Osteocyte (in vitro differentiated cells): ENCODE measurements at regions not wholly inside any gene's neighbourhood (a gene's known extent, or its start where the extent isn't known, plus 50 kb on each side); places are given as distances from the start of the nearest gene placed in this dataset.
"Not testable (repeated sequence)": the region's sequence is repeated elsewhere in the genome, so short reads cannot be mapped to it uniquely, and the experiment has no call there.

ENCODE experiments used
- DNase-seq: peaks from one replicate; pipeline ENCODE4 v3.0.0; 2021; ENCODE audit warnings: mixed read lengths; ENCODE audit not compliant: unreplicated experiment; ENCODE audit errors: extremely low spot score
- H3K27ac Mint-ChIP-seq: one replicate; pipeline ENCODE4 v1.8.0; 2021; ENCODE audit warnings: mild to moderate bottlenecking, mixed read lengths; ENCODE audit not compliant: unreplicated experiment
- H3K27me3 Mint-ChIP-seq: one replicate; pipeline ENCODE4 v1.8.0; 2021; ENCODE audit warnings: mixed read lengths; ENCODE audit not compliant: unreplicated experiment
- H3K36me3 Mint-ChIP-seq: one replicate; pipeline ENCODE4 v1.8.0; 2021; ENCODE audit warnings: mixed read lengths; ENCODE audit not compliant: unreplicated experiment
- H3K4me1 Mint-ChIP-seq: one replicate; pipeline ENCODE4 v1.8.0; 2021; ENCODE audit warnings: mixed read lengths; ENCODE audit not compliant: unreplicated experiment
- H3K4me3 Mint-ChIP-seq: one replicate; pipeline ENCODE4 v1.8.0; 2021; ENCODE audit warnings: mild to moderate bottlenecking, moderate library complexity, mixed read lengths; ENCODE audit not compliant: unreplicated experiment
- H3K9me3 Mint-ChIP-seq: one replicate; pipeline ENCODE4 v1.8.0; 2021; ENCODE audit warnings: mixed read lengths; ENCODE audit not compliant: unreplicated experiment
- CTCF ChIP-seq: fragments of 200-600 bp; sonication (generic); IDR thresholded peaks from 2 replicates; pipeline ENCODE4 v1.5.0; 2021; ENCODE audit warnings: antibody characterized with exemption, mild to moderate bottlenecking, moderate library complexity

- H3K36me3 Mint-ChIP-seq, result no peaks in the 10 kb centered on the region
- H3K4me3 Mint-ChIP-seq, result no peak overlapping the region
- TF ChIP-seq CTCF, result no peak
- peaks cover 8% of the 10 kb centered on the region for H3K4me1 Mint-ChIP-seq
- peaks cover 3% of the 10 kb centered on the region for H3K27me3 Mint-ChIP-seq
- H3K27ac Mint-ChIP-seq, result no peak overlapping the region
- no peaks in the 10 kb centered on the region for H3K9me3 Mint-ChIP-seq
- no peak for DNase-seq
Observed at GRCh38 chr7:81154565-81154964, 235.7 kb upstream of the SEMA3C start.

- not testable (repeated sequence) for H3K27me3 Mint-ChIP-seq, DNase-seq, H3K4me1 Mint-ChIP-seq, H3K36me3 Mint-ChIP-seq, H3K27ac Mint-ChIP-seq, H3K4me3 Mint-ChIP-seq
- H3K9me3 Mint-ChIP-seq, result peaks cover 14% of the 10 kb centered on the region
Observed at GRCh38 chr7:81152925-81153324, 234.1 kb upstream of the SEMA3C start.

GRCh38 chr7:81150951-81151361 is 232.1 kb upstream of the SEMA3C start:
- Mint-ChIP-seq H3K4me1 (peaks cover 6% of the 10 kb centered on the region), H3K9me3 (peaks cover 15% of the 10 kb centered on the region), H3K27me3 (peaks cover 3% of the 10 kb centered on the region), H3K4me3 (no peak overlapping the region), H3K27ac (no peak overlapping the region), H3K36me3 (peaks cover 2% of the 10 kb centered on the region)
- no peak for DNase-seq
- TF ChIP-seq CTCF, result no peak

- no peak overlapping the region for H3K4me3 Mint-ChIP-seq
- H3K27me3 Mint-ChIP-seq, result no peaks in the 10 kb centered on the region
Observed at GRCh38 chr7:81143856-81144255, 225.0 kb upstream of the SEMA3C start.

GRCh38 chr7:81141257-81142205 is 222.7 kb upstream of the SEMA3C start:
- H3K9me3 Mint-ChIP-seq, H3K27me3 Mint-ChIP-seq, H3K36me3 Mint-ChIP-seq, DNase-seq, H3K27ac Mint-ChIP-seq, H3K4me1 Mint-ChIP-seq, H3K4me3 Mint-ChIP-seq: not testable (repeated sequence)

More at GRCh38 chr7:81143856-81144255, 225.0 kb upstream of the SEMA3C start:
- no peak for TF ChIP-seq CTCF
- no peak overlapping the region for H3K27ac Mint-ChIP-seq
- DNase-seq, result no peak
- no peaks in the 10 kb centered on the region for H3K36me3 Mint-ChIP-seq
- H3K9me3 Mint-ChIP-seq, result peaks cover 9% of the 10 kb centered on the region
- H3K4me1 Mint-ChIP-seq, result peaks cover under 1% of the 10 kb centered on the region

GRCh38 chr7:81140775-81141174 is 221.9 kb upstream of the SEMA3C start:
- no peak for TF ChIP-seq CTCF
- no peaks in the 10 kb centered on the region for H3K36me3 Mint-ChIP-seq
- H3K9me3 Mint-ChIP-seq, result no peaks in the 10 kb centered on the region
- no peak for DNase-seq
- H3K27ac Mint-ChIP-seq, result no peak overlapping the region
- H3K4me3 Mint-ChIP-seq, result no peak overlapping the region
- H3K4me1 Mint-ChIP-seq, result peaks cover 2% of the 10 kb centered on the region
- no peaks in the 10 kb centered on the region for H3K27me3 Mint-ChIP-seq
